ENCODE measurements at regions not wholly inside any gene's neighbourhood (a gene's known extent, or its start where the extent isn't known, plus 50 kb on each side); places are given as distances from the start of the nearest gene placed in this dataset.
A peak's percentile ranks its signal among the peaks of the same experiment; 100 is the strongest.

- Histone ChIP-seq H3K36me3 (ENCODE audit: control insufficient read depth in 3 of 3, insufficient read depth in 2 of 3, low read depth in 1 of 3, low read length in 3 of 3) (no peaks in the 10 kb centered on the region), H3K4me3 (ENCODE audit: low read depth in 1 of 3, low read length in 3 of 3) (no peak overlapping the region), H3K27ac (ENCODE audit: low read depth in 1 of 3, low read length in 2 of 3) (no peak overlapping the region), H3K27me3 (ENCODE audit: control insufficient read depth in 3 of 3, insufficient read depth in 3 of 3, low read length in 3 of 3) (no peaks in the 10 kb centered on the region), H3K4me1 (ENCODE audit: control insufficient read depth in 3 of 3, insufficient read depth in 2 of 3, low read depth in 1 of 3, low read length in 2 of 3) (peaks cover 0 to 18% (median 0%) of the 10 kb centered on the region in 3 donors), H3K9me3 (ENCODE audit: control insufficient read depth in 2 of 2, insufficient read depth in 1 of 2, low read depth in 1 of 2, low read length in 1 of 2) (no peaks in the 10 kb centered on the region)
- no peak for DNase-seq
- FAIRE-seq = no peak
- WGBS, 3 donors = 74 to 91% (median 87%) methylated on average over 5 of the region's 5 CpGs
These were observed 76.7 kb upstream of the TAB3 start for GRCh38 chrX:30965767-30966166.

- Histone ChIP-seq H3K4me3 (ENCODE audit: low read depth in 1 of 3, low read length in 3 of 3) (no peak overlapping the region), H3K27me3 (ENCODE audit: control insufficient read depth in 3 of 3, insufficient read depth in 3 of 3, low read length in 3 of 3) (no peaks in the 10 kb centered on the region), H3K4me1 (ENCODE audit: control insufficient read depth in 3 of 3, insufficient read depth in 2 of 3, low read depth in 1 of 3, low read length in 2 of 3) (peaks cover 0 to 18% (median 0%) of the 10 kb centered on the region in 3 donors), H3K9me3 (ENCODE audit: control insufficient read depth in 2 of 2, insufficient read depth in 1 of 2, low read depth in 1 of 2, low read length in 1 of 2) (no peaks in the 10 kb centered on the region), H3K27ac (ENCODE audit: low read depth in 1 of 3, low read length in 2 of 3) (peak overlapping the region in 2 of 3 donors; percentile 25 to 68), H3K36me3 (ENCODE audit: control insufficient read depth in 3 of 3, insufficient read depth in 2 of 3, low read depth in 1 of 3, low read length in 3 of 3) (no peaks in the 10 kb centered on the region)
- peak; percentile 70 for FAIRE-seq
- 9 to 66% (median 13%) methylated on average over 2 of the region's 2 CpGs for WGBS, 3 donors
- DNase-seq = peak; percentile 63 to 80
These were observed 72.5 kb upstream of the TAB3 start for GRCh38 chrX:30961387-30962174.

DNA sequence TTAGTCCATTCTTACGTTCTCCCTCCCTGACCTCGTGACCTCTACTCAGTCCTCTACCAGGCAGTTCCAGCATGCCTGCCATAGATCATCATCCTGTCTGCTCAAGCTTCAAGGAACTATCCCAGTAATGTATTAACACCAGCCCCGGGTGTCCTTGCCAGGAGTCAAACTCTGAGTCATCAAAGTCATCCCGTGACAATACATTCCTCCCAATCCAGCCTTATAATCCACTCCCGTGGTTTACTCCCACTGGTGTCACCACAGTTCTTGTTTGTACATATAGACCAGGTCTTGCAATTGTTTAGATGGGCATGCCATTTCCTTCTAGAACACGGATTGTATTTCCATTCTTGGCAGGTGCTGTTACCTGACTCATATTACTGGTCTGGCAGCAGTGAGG is 68.7 kb upstream of the TAB3 start:
- 35 to 62% (median 46%) methylated on average over 6 of the region's 6 CpGs for WGBS, 3 donors
- peaks cover 0 to 4% of the 10 kb centered on the region in 2 donors for H3K9me3 ChIP-seq (ENCODE audit: control insufficient read depth in 2 of 2, insufficient read depth in 1 of 2, low read depth in 1 of 2, low read length in 1 of 2)
- FAIRE-seq = no peak
- DNase-seq = peak in 1 of 2 donors; percentile 45
- H3K4me3 ChIP-seq (ENCODE audit: low read depth in 1 of 3, low read length in 3 of 3) = no peak overlapping the region
- peaks cover 0 to 13% (median 0%) of the 10 kb centered on the region in 3 donors for H3K4me1 ChIP-seq (ENCODE audit: control insufficient read depth in 3 of 3, insufficient read depth in 2 of 3, low read depth in 1 of 3, low read length in 2 of 3)
- H3K36me3 ChIP-seq (ENCODE audit: control insufficient read depth in 3 of 3, insufficient read depth in 2 of 3, low read depth in 1 of 3, low read length in 3 of 3) = no peaks in the 10 kb centered on the region
- H3K27ac ChIP-seq (ENCODE audit: low read depth in 1 of 3, low read length in 2 of 3) = no peak overlapping the region
- H3K27me3 ChIP-seq (ENCODE audit: control insufficient read depth in 3 of 3, insufficient read depth in 3 of 3, low read length in 3 of 3) = no peaks in the 10 kb centered on the region

DNA sequence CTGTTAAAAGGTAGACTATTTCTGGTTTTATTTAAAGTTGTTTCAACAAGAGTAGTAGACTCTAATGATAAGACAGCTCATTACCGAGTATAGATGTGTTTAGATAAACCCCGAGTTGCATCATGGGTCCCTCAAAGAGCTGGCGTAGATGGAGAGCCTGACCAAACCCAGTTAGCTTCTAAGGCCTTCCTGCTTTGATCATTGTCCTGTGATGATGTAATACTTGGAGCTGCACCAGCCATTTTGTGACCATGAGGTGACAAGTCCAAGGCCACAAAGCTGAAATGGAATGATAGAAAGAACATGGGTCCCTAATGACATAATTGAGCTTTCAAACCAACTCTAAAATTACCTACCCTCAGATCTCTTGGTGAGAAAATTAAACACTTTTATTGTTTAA is 66.6 kb upstream of the TAB3 start:
- peaks cover 0 to 4% of the 10 kb centered on the region in 2 donors for H3K9me3 ChIP-seq (ENCODE audit: control insufficient read depth in 2 of 2, insufficient read depth in 1 of 2, low read depth in 1 of 2, low read length in 1 of 2)
- no peaks in the 10 kb centered on the region for H3K27me3 ChIP-seq (ENCODE audit: control insufficient read depth in 3 of 3, insufficient read depth in 3 of 3, low read length in 3 of 3)
- WGBS, 3 donors = 68 to 85% (median 80%) methylated on average over 3 of the region's 3 CpGs
- H3K27ac ChIP-seq (ENCODE audit: low read depth in 1 of 3, low read length in 2 of 3) = no peak overlapping the region
- H3K4me1 ChIP-seq (ENCODE audit: control insufficient read depth in 3 of 3, insufficient read depth in 2 of 3, low read depth in 1 of 3, low read length in 2 of 3) = no peaks in the 10 kb centered on the region
- no peak overlapping the region for H3K4me3 ChIP-seq (ENCODE audit: low read depth in 1 of 3, low read length in 3 of 3)
- FAIRE-seq (no peak), DNase-seq (no peak)
- no peaks in the 10 kb centered on the region for H3K36me3 ChIP-seq (ENCODE audit: control insufficient read depth in 3 of 3, insufficient read depth in 2 of 3, low read depth in 1 of 3, low read length in 3 of 3)

GRCh38 chrX:30951003-30951402 is 61.9 kb upstream of the TAB3 start:
- no peak overlapping the region for H3K4me3 ChIP-seq (ENCODE audit: low read depth in 1 of 3, low read length in 3 of 3)
- no peaks in the 10 kb centered on the region for H3K4me1 ChIP-seq (ENCODE audit: control insufficient read depth in 3 of 3, insufficient read depth in 2 of 3, low read depth in 1 of 3, low read length in 2 of 3)
- peak in 1 of 2 donors; percentile 20 for DNase-seq
- H3K36me3 ChIP-seq (ENCODE audit: control insufficient read depth in 3 of 3, insufficient read depth in 2 of 3, low read depth in 1 of 3, low read length in 3 of 3) = no peaks in the 10 kb centered on the region
- no peak overlapping the region for H3K27ac ChIP-seq (ENCODE audit: low read depth in 1 of 3, low read length in 2 of 3)
- peaks cover 0 to 4% of the 10 kb centered on the region in 2 donors for H3K9me3 ChIP-seq (ENCODE audit: control insufficient read depth in 2 of 2, insufficient read depth in 1 of 2, low read depth in 1 of 2, low read length in 1 of 2)
- FAIRE-seq = no peak
- no peaks in the 10 kb centered on the region for H3K27me3 ChIP-seq (ENCODE audit: control insufficient read depth in 3 of 3, insufficient read depth in 3 of 3, low read length in 3 of 3)

DNA sequence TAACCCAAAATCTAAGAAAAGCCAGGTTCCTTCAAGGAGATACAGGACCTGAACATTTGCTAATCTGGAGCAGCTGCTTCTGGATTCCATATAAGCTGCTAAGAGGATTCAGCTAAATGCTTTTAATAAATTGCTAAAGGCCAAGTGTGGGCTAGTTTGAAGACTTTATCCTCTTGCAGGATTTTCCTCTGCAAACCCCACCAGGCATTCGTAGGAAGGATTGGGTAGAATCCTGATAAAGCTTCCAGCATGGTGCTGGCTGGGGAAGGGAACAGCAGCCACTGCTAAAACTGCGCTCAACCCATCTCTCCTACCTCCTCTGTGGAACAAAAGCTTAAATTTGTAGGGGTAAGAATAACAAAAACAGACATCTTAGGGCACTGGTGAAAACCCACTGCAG is 61.3 kb upstream of the TAB3 start:
- Histone ChIP-seq H3K27ac (ENCODE audit: low read depth in 1 of 3, low read length in 2 of 3) (no peak overlapping the region), H3K4me3 (ENCODE audit: low read depth in 1 of 3, low read length in 3 of 3) (no peak overlapping the region), H3K27me3 (ENCODE audit: control insufficient read depth in 3 of 3, insufficient read depth in 3 of 3, low read length in 3 of 3) (no peaks in the 10 kb centered on the region), H3K4me1 (ENCODE audit: control insufficient read depth in 3 of 3, insufficient read depth in 2 of 3, low read depth in 1 of 3, low read length in 2 of 3) (no peaks in the 10 kb centered on the region), H3K9me3 (ENCODE audit: control insufficient read depth in 2 of 2, insufficient read depth in 1 of 2, low read depth in 1 of 2, low read length in 1 of 2) (peaks cover 0 to 4% of the 10 kb centered on the region in 2 donors), H3K36me3 (ENCODE audit: control insufficient read depth in 3 of 3, insufficient read depth in 2 of 3, low read depth in 1 of 3, low read length in 3 of 3) (no peaks in the 10 kb centered on the region)
- FAIRE-seq (no peak), DNase-seq (no peak)
- 64 to 87% (median 73%) methylated on average over 2 of the region's 2 CpGs for WGBS, 3 donors

DNA sequence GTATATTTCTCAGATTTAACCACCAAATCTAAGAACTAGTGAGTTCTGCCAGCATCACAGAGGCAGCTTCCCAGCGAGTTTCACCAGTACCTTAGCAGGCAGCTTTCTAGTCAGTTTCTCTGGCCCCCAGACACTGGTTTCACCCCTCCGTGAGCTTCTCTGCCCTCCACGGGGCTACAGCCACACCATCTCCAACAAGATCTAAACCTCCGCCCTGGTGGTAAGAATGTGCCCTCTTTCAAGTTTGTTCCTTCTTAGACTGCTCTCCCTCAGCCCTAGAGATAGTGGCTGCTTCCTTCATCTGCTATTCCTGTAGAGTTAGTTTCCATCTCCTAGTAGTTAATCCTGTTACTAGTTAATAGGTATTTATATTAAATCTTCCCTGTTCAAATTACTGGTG is 60.5 kb upstream of the TAB3 start:
- peaks cover 0 to 4% of the 10 kb centered on the region in 2 donors for H3K9me3 ChIP-seq (ENCODE audit: control insufficient read depth in 2 of 2, insufficient read depth in 1 of 2, low read depth in 1 of 2, low read length in 1 of 2)
- H3K27me3 ChIP-seq (ENCODE audit: control insufficient read depth in 3 of 3, insufficient read depth in 3 of 3, low read length in 3 of 3) = no peaks in the 10 kb centered on the region
- H3K36me3 ChIP-seq (ENCODE audit: control insufficient read depth in 3 of 3, insufficient read depth in 2 of 3, low read depth in 1 of 3, low read length in 3 of 3) = no peaks in the 10 kb centered on the region
- H3K4me3 ChIP-seq (ENCODE audit: low read depth in 1 of 3, low read length in 3 of 3) = no peak overlapping the region
- 65 to 85% (median 78%) methylated on average over 4 of the region's 4 CpGs for WGBS, 3 donors
- H3K4me1 ChIP-seq (ENCODE audit: control insufficient read depth in 3 of 3, insufficient read depth in 2 of 3, low read depth in 1 of 3, low read length in 2 of 3) = peaks cover 0 to 4% (median 0%) of the 10 kb centered on the region in 3 donors
- FAIRE-seq (no peak), DNase-seq (no peak)
- no peak overlapping the region for H3K27ac ChIP-seq (ENCODE audit: low read depth in 1 of 3, low read length in 2 of 3)

GRCh38 chrX:30948626-30949025 is 59.6 kb upstream of the TAB3 start:
- H3K9me3 ChIP-seq (ENCODE audit: control insufficient read depth in 2 of 2, insufficient read depth in 1 of 2, low read depth in 1 of 2, low read length in 1 of 2) = peaks cover 0 to 1% of the 10 kb centered on the region in 2 donors
- no peak overlapping the region for H3K4me3 ChIP-seq (ENCODE audit: low read depth in 1 of 3, low read length in 3 of 3)
- peaks cover 0 to 4% (median 0%) of the 10 kb centered on the region in 3 donors for H3K4me1 ChIP-seq (ENCODE audit: control insufficient read depth in 3 of 3, insufficient read depth in 2 of 3, low read depth in 1 of 3, low read length in 2 of 3)
- FAIRE-seq = no peak
- DNase-seq = no peak
- no peaks in the 10 kb centered on the region for H3K36me3 ChIP-seq (ENCODE audit: control insufficient read depth in 3 of 3, insufficient read depth in 2 of 3, low read depth in 1 of 3, low read length in 3 of 3)
- H3K27ac ChIP-seq (ENCODE audit: low read depth in 1 of 3, low read length in 2 of 3) = no peak overlapping the region
- 56 to 72% (median 60%) methylated on average over 3 of the region's 3 CpGs for WGBS, 3 donors
- H3K27me3 ChIP-seq (ENCODE audit: control insufficient read depth in 3 of 3, insufficient read depth in 3 of 3, low read length in 3 of 3) = no peaks in the 10 kb centered on the region

DNA sequence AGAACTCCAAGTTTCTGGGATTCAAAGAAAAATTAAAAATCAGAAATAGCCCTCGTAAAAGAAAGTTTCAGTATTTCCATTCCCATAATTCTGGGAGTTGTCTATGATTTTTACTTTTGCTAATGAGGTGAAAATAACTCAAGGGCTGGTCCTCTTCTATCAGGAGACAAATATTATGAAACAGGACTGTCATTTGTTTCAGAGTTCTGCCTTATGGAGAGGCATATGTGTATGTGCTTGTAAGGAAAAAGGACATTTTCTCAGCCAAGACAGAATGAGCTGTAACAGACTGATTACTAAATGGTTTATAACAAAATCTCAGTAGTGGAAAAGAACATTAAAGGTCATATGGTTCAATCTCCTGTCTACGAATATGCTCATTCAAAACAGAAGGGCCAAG is 59.0 kb upstream of the TAB3 start:
- FAIRE-seq (no peak), DNase-seq (no peak)
- WGBS, 3 donors = 77 to 91% (median 80%) methylated on average over 2 of the region's 2 CpGs
- Histone ChIP-seq H3K27me3 (ENCODE audit: control insufficient read depth in 3 of 3, insufficient read depth in 3 of 3, low read length in 3 of 3) (no peaks in the 10 kb centered on the region), H3K9me3 (ENCODE audit: control insufficient read depth in 2 of 2, insufficient read depth in 1 of 2, low read depth in 1 of 2, low read length in 1 of 2) (no peaks in the 10 kb centered on the region), H3K36me3 (ENCODE audit: control insufficient read depth in 3 of 3, insufficient read depth in 2 of 3, low read depth in 1 of 3, low read length in 3 of 3) (no peaks in the 10 kb centered on the region), H3K4me1 (ENCODE audit: control insufficient read depth in 3 of 3, insufficient read depth in 2 of 3, low read depth in 1 of 3, low read length in 2 of 3) (peaks cover 0 to 4% (median 0%) of the 10 kb centered on the region in 3 donors), H3K4me3 (ENCODE audit: low read depth in 1 of 3, low read length in 3 of 3) (no peak overlapping the region), H3K27ac (ENCODE audit: low read depth in 1 of 3, low read length in 2 of 3) (no peak overlapping the region)
